ENCODE measurements at regions not wholly inside any gene's neighbourhood (a gene's known extent, or its start where the extent isn't known, plus 50 kb on each side); places are given as distances from the start of the nearest gene placed in this dataset.

GRCh38 chr19:28963486-28964250, 249.3 kb downstream of the UQCRFS1 start:
- H3K4me3 ChIP-seq (replicated peaks; ENCODE audit: low read depth, low read length), result no peak overlapping the region
- no peak for DNase-seq (ENCODE audit: extremely low read depth, low read depth)
- TF ChIP-seq CTCF (IDR thresholded peaks at IDR 0.05; ENCODE audit: low read depth, low read length, missing control alignments), result no peak

- no peak overlapping the region for H3K4me3 ChIP-seq (replicated peaks; ENCODE audit: low read depth, low read length)
- no peak for DNase-seq (ENCODE audit: extremely low read depth, low read depth)
- no peak for TF ChIP-seq CTCF (IDR thresholded peaks at IDR 0.05; ENCODE audit: low read depth, low read length, missing control alignments)
These were observed 251.0 kb downstream of the UQCRFS1 start for GRCh38 chr19:28961772-28962500.

- DNase-seq (ENCODE audit: extremely low read depth, low read depth), result no peak
- no peak overlapping the region for H3K4me3 ChIP-seq (replicated peaks; ENCODE audit: low read depth, low read length)
- no peak for TF ChIP-seq CTCF (IDR thresholded peaks at IDR 0.05; ENCODE audit: low read depth, low read length, missing control alignments)
These were observed 251.8 kb downstream of the UQCRFS1 start for GRCh38 chr19:28960986-28961705.

GRCh38 chr19:28960586-28960985, 252.4 kb downstream of the UQCRFS1 start:
- no peak for TF ChIP-seq CTCF (IDR thresholded peaks at IDR 0.05; ENCODE audit: low read depth, low read length, missing control alignments)
- H3K4me3 ChIP-seq (replicated peaks; ENCODE audit: low read depth, low read length), result no peak overlapping the region
- no peak for DNase-seq (ENCODE audit: extremely low read depth, low read depth)

GRCh38 chr19:28956961-28957360, 256.0 kb downstream of the UQCRFS1 start:
- no peak for TF ChIP-seq CTCF (IDR thresholded peaks at IDR 0.05; ENCODE audit: low read depth, low read length, missing control alignments)
- no peak for DNase-seq (ENCODE audit: extremely low read depth, low read depth)

GRCh38 chr19:28956421-28956820, 256.5 kb downstream of the UQCRFS1 start:
- TF ChIP-seq CTCF (IDR thresholded peaks at IDR 0.05; ENCODE audit: low read depth, low read length, missing control alignments), result no peak
- DNase-seq (ENCODE audit: extremely low read depth, low read depth), result no peak
- H3K4me3 ChIP-seq (replicated peaks; ENCODE audit: low read depth, low read length), result no peak overlapping the region

More at GRCh38 chr19:28956961-28957360, 256.0 kb downstream of the UQCRFS1 start:
- no peak overlapping the region for H3K4me3 ChIP-seq (replicated peaks; ENCODE audit: low read depth, low read length)
